WI38 (cell line): ENCODE measurements at regions not wholly inside any gene's neighbourhood (a gene's known extent, or its start where the extent isn't known, plus 50 kb on each side); places are given as distances from the start of the nearest gene placed in this dataset.

Source experiments
- H3K4me3 ChIP-seq: 2 replicates; pipeline ENCODE4 v1.5.1; 2011; ENCODE audit warnings: low read depth, mild to moderate bottlenecking, control low read depth, low read length
- TF ChIP-seq, protein P1 (sequence below): IDR thresholded peaks from 2 replicates; pipeline ENCODE4 v1.5.1; 2012; ENCODE audit warnings: low read depth, mild to moderate bottlenecking, control low read depth, low read length

DNA sequence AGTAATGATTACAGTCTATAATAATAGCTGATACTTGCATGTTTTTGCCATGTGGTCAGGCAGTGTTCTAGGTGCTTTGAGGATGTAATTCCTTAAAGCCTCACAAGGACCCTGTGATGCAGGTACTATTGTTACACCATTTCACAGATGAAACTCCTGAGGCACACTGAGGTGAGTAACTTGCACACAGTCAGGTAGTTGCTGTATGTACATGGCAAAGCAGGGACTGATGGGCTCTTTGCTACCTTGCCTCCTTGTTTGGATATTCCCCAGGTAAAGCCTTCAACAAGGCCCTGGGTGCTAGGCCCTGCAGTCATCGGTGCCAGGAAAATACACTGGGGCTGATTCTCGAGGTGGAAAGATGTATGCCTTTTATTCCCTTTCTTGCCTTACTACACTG, 317.5 kb downstream of the CXCL12 start:
- H3K4me3 ChIP-seq = no peak overlapping the region

DNA sequence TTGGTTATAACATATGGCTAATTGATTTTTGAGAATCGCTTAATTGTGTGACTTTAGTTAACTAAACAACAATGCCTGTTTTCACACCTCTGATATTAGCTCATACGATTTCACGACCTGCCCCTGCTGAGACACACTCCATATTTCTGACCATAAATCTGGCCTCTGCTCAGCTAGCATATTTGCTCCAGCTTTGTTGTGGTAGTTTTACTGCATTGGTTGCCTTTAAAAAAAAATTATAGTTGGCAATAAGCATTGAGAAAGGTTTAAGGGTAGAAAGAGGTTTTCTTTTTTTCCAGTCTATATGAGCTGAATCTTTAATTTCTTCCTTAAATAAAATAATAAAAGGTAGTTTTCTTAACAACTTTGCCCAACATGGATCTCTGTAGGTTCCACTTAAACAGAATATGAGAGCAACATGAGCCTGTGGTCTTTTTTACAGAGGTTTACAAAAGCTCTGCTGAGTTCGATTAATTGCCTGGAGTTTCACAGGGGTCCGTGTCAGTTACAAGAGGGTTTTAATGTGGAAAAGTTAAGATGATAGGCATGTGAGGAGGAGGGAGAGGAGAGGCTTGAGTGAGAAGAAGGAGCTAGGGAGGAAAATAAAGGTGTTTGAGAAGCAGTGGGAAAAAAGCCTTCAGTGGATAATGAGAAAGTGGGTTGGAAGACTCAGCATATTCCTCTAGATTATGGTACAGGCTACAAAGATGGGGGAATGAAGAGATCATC, 318.2 kb downstream of the CXCL12 start:
- TF ChIP-seq, protein P1, sequence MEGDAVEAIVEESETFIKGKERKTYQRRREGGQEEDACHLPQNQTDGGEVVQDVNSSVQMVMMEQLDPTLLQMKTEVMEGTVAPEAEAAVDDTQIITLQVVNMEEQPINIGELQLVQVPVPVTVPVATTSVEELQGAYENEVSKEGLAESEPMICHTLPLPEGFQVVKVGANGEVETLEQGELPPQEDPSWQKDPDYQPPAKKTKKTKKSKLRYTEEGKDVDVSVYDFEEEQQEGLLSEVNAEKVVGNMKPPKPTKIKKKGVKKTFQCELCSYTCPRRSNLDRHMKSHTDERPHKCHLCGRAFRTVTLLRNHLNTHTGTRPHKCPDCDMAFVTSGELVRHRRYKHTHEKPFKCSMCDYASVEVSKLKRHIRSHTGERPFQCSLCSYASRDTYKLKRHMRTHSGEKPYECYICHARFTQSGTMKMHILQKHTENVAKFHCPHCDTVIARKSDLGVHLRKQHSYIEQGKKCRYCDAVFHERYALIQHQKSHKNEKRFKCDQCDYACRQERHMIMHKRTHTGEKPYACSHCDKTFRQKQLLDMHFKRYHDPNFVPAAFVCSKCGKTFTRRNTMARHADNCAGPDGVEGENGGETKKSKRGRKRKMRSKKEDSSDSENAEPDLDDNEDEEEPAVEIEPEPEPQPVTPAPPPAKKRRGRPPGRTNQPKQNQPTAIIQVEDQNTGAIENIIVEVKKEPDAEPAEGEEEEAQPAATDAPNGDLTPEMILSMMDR = no peak
- H3K4me3 ChIP-seq = no peak overlapping the region

More for the DNA sequence above, 317.5 kb downstream of the CXCL12 start:
- TF ChIP-seq, protein P1 = no peak

DNA sequence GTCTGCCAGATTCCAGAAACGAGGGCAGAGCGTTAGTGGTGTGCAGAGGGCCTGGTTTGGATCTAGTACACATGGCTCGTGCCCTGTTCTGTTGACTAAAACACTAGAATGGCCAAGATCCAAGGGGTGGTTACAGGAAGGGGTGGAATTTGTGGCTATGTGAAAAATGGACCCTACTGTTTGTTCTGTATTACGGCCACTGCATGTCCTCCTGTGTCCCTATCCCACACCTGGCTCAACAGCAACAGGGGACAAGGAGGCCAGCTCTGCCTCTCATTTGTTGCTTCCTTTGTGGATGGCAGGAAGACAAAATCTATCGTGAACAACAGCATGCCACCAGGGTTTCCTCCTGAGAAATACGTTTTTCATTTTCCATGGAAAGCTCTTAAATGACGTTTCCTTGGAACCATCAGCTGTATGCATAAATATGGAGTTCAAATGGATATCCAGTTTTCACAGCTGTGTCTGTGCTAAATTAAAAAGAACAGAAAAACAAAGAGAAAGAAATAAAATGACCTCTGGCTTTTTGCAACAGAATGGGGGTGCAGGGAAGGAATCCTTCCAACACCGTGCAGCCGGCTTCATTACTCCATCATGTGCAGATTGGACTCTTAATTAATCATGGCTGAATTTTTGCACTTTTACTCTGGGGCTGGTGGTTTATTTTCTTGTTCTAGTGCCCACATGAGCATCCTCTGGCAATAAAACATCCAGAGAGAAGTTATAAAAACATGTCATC, 318.9 kb downstream of the CXCL12 start:
- no peak overlapping the region for H3K4me3 ChIP-seq
- TF ChIP-seq, protein P1 = no peak

DNA sequence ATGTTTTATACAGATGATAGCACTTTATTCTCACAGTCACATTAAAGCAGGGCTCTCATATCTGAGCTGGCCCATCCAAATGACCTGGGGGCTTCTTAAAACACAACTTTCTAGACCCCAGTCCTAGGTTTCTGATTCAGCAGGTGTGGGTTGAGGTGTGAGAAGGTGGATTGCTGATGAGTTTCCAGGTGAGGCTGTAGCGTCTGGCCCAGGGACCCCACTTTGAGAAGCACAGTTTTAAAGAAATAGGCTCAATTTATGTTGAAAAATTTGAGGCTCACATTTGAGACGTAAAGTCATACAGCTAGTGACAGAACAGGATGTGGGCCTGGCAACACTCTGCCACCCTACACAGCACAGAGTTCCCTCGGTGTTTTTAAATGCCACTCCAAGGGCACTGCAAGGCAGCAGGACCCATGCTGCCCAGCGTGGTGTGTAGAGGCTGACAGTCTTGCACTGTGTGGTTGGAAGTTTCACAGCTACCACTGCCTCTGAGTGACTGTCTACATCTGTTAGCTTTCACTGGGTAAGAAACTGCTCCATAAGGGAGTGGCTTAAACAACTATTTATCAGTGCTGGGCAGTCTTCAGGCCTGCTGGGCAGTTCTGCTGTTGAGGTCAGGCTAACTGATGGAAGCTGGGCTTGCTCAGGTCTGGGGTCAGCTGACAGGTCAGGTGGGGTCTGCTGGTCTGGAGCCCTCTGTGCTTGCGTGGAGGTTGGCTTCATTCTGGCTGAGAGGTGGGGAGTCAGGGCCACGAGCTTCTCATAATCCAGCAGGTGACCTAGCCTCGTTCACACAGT, 319.7 kb downstream of the CXCL12 start:
- TF ChIP-seq, protein P1 = no peak
- no peak overlapping the region for H3K4me3 ChIP-seq

DNA sequence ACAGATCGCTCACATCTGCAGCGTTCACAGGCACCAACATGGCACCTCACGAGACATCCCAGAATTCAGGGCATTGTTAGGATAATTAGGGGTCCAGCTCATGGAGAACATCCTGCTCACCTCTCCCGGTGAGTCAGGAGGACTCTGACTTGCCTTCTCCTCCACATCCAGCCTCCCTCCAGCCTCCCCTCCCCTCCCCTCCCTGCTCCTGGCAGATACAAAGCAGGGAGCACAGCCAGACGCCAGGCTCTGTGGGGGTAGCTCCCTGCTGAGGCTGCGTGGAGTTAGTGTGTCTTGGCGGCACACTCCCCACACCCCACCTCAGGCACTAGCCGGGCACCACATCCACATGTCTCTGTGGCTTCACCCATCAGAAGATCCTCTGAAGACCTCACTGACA, 320.6 kb downstream of the CXCL12 start:
- TF ChIP-seq, protein P1 = no peak
- H3K4me3 ChIP-seq = no peak overlapping the region

DNA sequence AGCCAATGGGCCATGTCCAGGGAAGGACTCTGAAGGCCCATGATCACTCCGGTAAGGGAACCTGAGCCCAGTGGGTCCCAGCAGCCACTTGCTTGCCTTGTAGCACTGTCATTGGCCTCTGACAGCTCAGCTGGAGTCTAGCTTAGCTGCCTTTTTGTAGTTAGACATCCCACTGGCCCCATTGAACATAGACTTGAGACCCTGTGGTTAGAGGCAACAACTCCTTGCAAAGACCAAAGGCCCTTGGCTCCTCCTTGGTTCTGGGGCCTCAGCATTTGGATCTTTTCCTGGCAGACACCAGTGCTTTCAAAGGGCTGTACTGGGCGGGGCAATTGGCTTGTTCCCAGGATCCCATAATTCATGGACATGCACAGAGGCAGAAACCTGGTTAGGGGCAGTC, 321.2 kb downstream of the CXCL12 start:
- no peak overlapping the region for H3K4me3 ChIP-seq

More for the DNA sequence above, 321.2 kb downstream of the CXCL12 start:
- TF ChIP-seq, protein P1 = no peak
